Kidney (tissue), 13 donors: ENCODE measurements at regions not wholly inside any gene's neighbourhood (a gene's known extent, or its start where the extent isn't known, plus 50 kb on each side); places are given as distances from the start of the nearest gene placed in this dataset.

ENCODE experiments used
- DNase-seq, 5 donors: peaks; one replicate each; pipeline ENCODE4 v3.0.0-alpha.2; 2013 to 2020
- FAIRE-seq: peaks from 2 replicates; lab custom pipeline; 2012; peaks lifted over from hg19 to GRCh38; lab: Jason Lieb, UNC
- H3K27ac ChIP-seq, 2 donors: one replicate each; pipeline ENCODE4 v1.7.0; 2013; ENCODE audit warnings: low read depth in 2 of 2, low read length in 2 of 2, inconsistent platforms in 1 of 2
- H3K27me3 ChIP-seq: one replicate; pipeline ENCODE4 v1.7.1; 2013; ENCODE audit warnings: low read length, inconsistent platforms; ENCODE audit not compliant: control insufficient read depth, insufficient read depth
- H3K36me3 ChIP-seq, 3 donors: one replicate each; pipeline versions ENCODE4 v1.7.0 to v1.7.1; 2013; ENCODE audit warnings: low read length in 3 of 3, control low read depth in 1 of 3, inconsistent platforms in 1 of 3; ENCODE audit not compliant: insufficient read depth in 3 of 3, control insufficient read depth in 2 of 3
- H3K4me1 ChIP-seq, 3 donors: one replicate each; pipeline versions ENCODE4 v1.7.0 to v1.7.1; 2013; ENCODE audit warnings: low read length in 3 of 3, inconsistent platforms in 1 of 3, low read depth in 1 of 3; ENCODE audit not compliant: control insufficient read depth in 2 of 3, insufficient read depth in 2 of 3
- H3K4me3 ChIP-seq, 3 donors: one replicate each; pipeline versions ENCODE4 v1.7.0 to v1.8.1; 2013; ENCODE audit warnings: low read length in 3 of 3, control low read depth in 1 of 3, inconsistent platforms in 1 of 3
- H3K9ac ChIP-seq, 3 donors: one replicate each; pipeline versions ENCODE4 v1.7.0 to v1.7.1; 2013; ENCODE audit warnings: low read length in 3 of 3, control low read depth in 1 of 3, inconsistent platforms in 1 of 3
- H3K9me3 ChIP-seq, 3 donors: one replicate each; pipeline versions ENCODE4 v1.7.0 to v1.7.1; 2013; ENCODE audit warnings: low read length in 3 of 3, control low read depth in 1 of 3, inconsistent platforms in 1 of 3; ENCODE audit not compliant: control insufficient read depth in 2 of 3, insufficient read depth in 1 of 3
- CTCF ChIP-seq: IDR thresholded peaks from 3 replicates; pipeline ENCODE4 v1.5.1; 2012; ENCODE audit warnings: mild to moderate bottlenecking, moderate library complexity, borderline replicate concordance; ENCODE audit not compliant: insufficient read depth; ENCODE audit errors: extremely low read depth
- intact Hi-C: fragments of 100-400 bp; cut with DNase I; formaldehyde crosslinking; loops from one replicate; pipeline ENCODE4 v1.11.1; 2022
- donor health status: control.
- donor health status: control.
- donor health status: control.
- donor health status: control.
- donor health status: control.
- donor health status: DM: yes; HTN: yes; CAD: no.
- donor health status: Normal renal cell carcinoma (clear cell type).

GRCh38 chr6:112853162-112853561, 506.0 kb downstream of the RFPL4B start:
- DNase-seq (no peak), FAIRE-seq (no peak)
- no peak overlapping the region for H3K4me3 ChIP-seq
- no peaks in the 10 kb centered on the region for H3K4me1 ChIP-seq
- no peaks in the 10 kb centered on the region for H3K9me3 ChIP-seq
- no peak overlapping the region for H3K27ac ChIP-seq
- H3K36me3 ChIP-seq, result no peaks in the 10 kb centered on the region
- no peak overlapping the region for H3K9ac ChIP-seq
- no peak for TF ChIP-seq CTCF
- H3K27me3 ChIP-seq, result no peaks in the 10 kb centered on the region
- intact Hi-C loops, result no loop called here

- H3K9me3 ChIP-seq, result no peaks in the 10 kb centered on the region
- H3K4me1 ChIP-seq, result no peaks in the 10 kb centered on the region
- H3K9ac ChIP-seq, result no peak overlapping the region
- no peaks in the 10 kb centered on the region for H3K27me3 ChIP-seq
- TF ChIP-seq CTCF, result no peak
- no peak for DNase-seq
- no peak overlapping the region for H3K27ac ChIP-seq
- intact Hi-C loops, result no loop called here
- no peak for FAIRE-seq
- H3K4me3 ChIP-seq, result no peak overlapping the region
- H3K36me3 ChIP-seq, result no peaks in the 10 kb centered on the region
These were observed 516.6 kb downstream of the RFPL4B start for GRCh38 chr6:112863753-112864152.

GRCh38 chr6:112865131-112865530, 518.0 kb downstream of the RFPL4B start:
- no peak for TF ChIP-seq CTCF
- Histone ChIP-seq H3K27ac (no peak overlapping the region), H3K9ac (no peak overlapping the region), H3K36me3 (no peaks in the 10 kb centered on the region), H3K27me3 (no peaks in the 10 kb centered on the region), H3K9me3 (no peaks in the 10 kb centered on the region), H3K4me1 (no peaks in the 10 kb centered on the region), H3K4me3 (no peak overlapping the region)
- DNase-seq (no peak), FAIRE-seq (no peak)
- intact Hi-C loops, result no loop called here

- H3K4me3 ChIP-seq, result no peak overlapping the region
- peaks cover 0 to 4% (median 0%) of the 10 kb centered on the region in 3 donors for H3K4me1 ChIP-seq
- no peak for DNase-seq
- no peak overlapping the region for H3K27ac ChIP-seq
- H3K9me3 ChIP-seq, result no peaks in the 10 kb centered on the region
- TF ChIP-seq CTCF, result no peak
- intact Hi-C loops, result no loop called here
- H3K27me3 ChIP-seq, result no peaks in the 10 kb centered on the region
- no peaks in the 10 kb centered on the region for H3K36me3 ChIP-seq
- no peak overlapping the region for H3K9ac ChIP-seq
- FAIRE-seq, result no peak
These were observed 527.8 kb downstream of the RFPL4B start for GRCh38 chr6:112874881-112875280.
